Astrocyte (in vitro differentiated cells and primary cell): ENCODE measurements at regions not wholly inside any gene's neighbourhood (a gene's known extent, or its start where the extent isn't known, plus 50 kb on each side); places are given as distances from the start of the nearest gene placed in this dataset.

Source experiments
- DNase-seq: peaks from one replicate; pipeline ENCODE4 v3.0.0-alpha.2; 2010; ENCODE audit warnings: low read depth
- FAIRE-seq: peaks from 2 replicates; lab custom pipeline; 2011; peaks lifted over from hg19 to GRCh38; lab: Jason Lieb, UNC
- H2AFZ ChIP-seq: 2 replicates; pipeline ENCODE4 v1.6.0; 2012; ENCODE audit warnings: low read depth, low read length, inconsistent platforms
- H3K27ac ChIP-seq: 2 replicates; pipeline ENCODE4 v1.5.1; 2011; ENCODE audit warnings: low read depth, low read length, inconsistent platforms
- H3K27me3 ChIP-seq: 2 replicates; pipeline ENCODE4 v1.6.0; 2011; ENCODE audit warnings: low read length, inconsistent platforms; ENCODE audit not compliant: insufficient read depth
- H3K36me3 ChIP-seq: 2 replicates; pipeline ENCODE4 v1.5.1; 2011; ENCODE audit warnings: low read length, inconsistent platforms; ENCODE audit not compliant: insufficient read depth
- H3K4me1 ChIP-seq: 2 replicates; pipeline ENCODE4 v1.5.1; 2011; ENCODE audit warnings: low read length, inconsistent platforms; ENCODE audit not compliant: insufficient read depth
- H3K4me2 ChIP-seq: 2 replicates; pipeline ENCODE4 v1.6.0; 2012; ENCODE audit warnings: low read length, inconsistent platforms
- H3K4me3 ChIP-seq: 2 replicates; pipeline ENCODE4 v1.5.1; 2011; ENCODE audit warnings: low read depth, mild to moderate bottlenecking, low read length, inconsistent platforms; ENCODE audit not compliant: insufficient read depth
- H3K79me2 ChIP-seq: 2 replicates; pipeline ENCODE4 v1.6.0; 2012; ENCODE audit warnings: mild to moderate bottlenecking, low read length, inconsistent platforms; ENCODE audit not compliant: insufficient read depth
- H3K9ac ChIP-seq: 2 replicates; pipeline ENCODE4 v1.6.0; 2012; ENCODE audit warnings: mild to moderate bottlenecking, low read length, inconsistent platforms
- H3K9me3 ChIP-seq: 2 replicates; pipeline ENCODE4 v1.5.1; 2012; ENCODE audit warnings: low read depth, mild to moderate bottlenecking, low read length, inconsistent platforms; ENCODE audit not compliant: insufficient read depth
- H4K20me1 ChIP-seq: 2 replicates; pipeline ENCODE4 v1.6.0; 2012; ENCODE audit warnings: low read length, inconsistent platforms; ENCODE audit not compliant: insufficient read depth
- H3K27ac Mint-ChIP-seq: one replicate; pipeline ENCODE4 v1.8.0; 2021; ENCODE audit warnings: mild to moderate bottlenecking, mixed read lengths; ENCODE audit not compliant: unreplicated experiment
- H3K27me3 Mint-ChIP-seq: one replicate; pipeline ENCODE4 v1.8.0; 2021; ENCODE audit warnings: low read depth, mixed read lengths; ENCODE audit not compliant: unreplicated experiment
- H3K36me3 Mint-ChIP-seq: one replicate; pipeline ENCODE4 v1.8.0; 2021; ENCODE audit warnings: low read depth, mixed read lengths; ENCODE audit not compliant: unreplicated experiment
- H3K4me1 Mint-ChIP-seq: one replicate; pipeline ENCODE4 v1.8.0; 2021; ENCODE audit warnings: low read depth, mixed read lengths; ENCODE audit not compliant: unreplicated experiment
- H3K4me3 Mint-ChIP-seq: one replicate; pipeline ENCODE4 v1.8.0; 2021; ENCODE audit warnings: mild to moderate bottlenecking, moderate library complexity, mixed read lengths; ENCODE audit not compliant: unreplicated experiment
- H3K9me3 Mint-ChIP-seq: one replicate; pipeline ENCODE4 v1.8.0; 2021; ENCODE audit warnings: mild to moderate bottlenecking, mixed read lengths; ENCODE audit not compliant: unreplicated experiment
- EZH2 ChIP-seq: IDR thresholded peaks from 2 replicates; pipeline ENCODE4 v1.6.1; 2012; ENCODE audit warnings: mild to moderate bottlenecking, low read length, inconsistent platforms; ENCODE audit not compliant: insufficient read depth
- TF ChIP-seq, protein P1 (sequence below): IDR thresholded peaks from 2 replicates; pipeline ENCODE4 v1.5.1; 2011; ENCODE audit warnings: low read depth, mild to moderate bottlenecking, inconsistent platforms, low read length, moderate library complexity; ENCODE audit not compliant: insufficient read depth

- Mint-ChIP-seq H3K36me3 (no peaks in the 10 kb centered on the region), H3K27ac (no peak overlapping the region), H3K4me1 (no peaks in the 10 kb centered on the region), H3K4me3 (no peak overlapping the region), H3K9me3 (no peaks in the 10 kb centered on the region), H3K27me3 (peaks cover 6% of the 10 kb centered on the region)
- no peak overlapping the region for H2AFZ ChIP-seq
- no peaks in the 10 kb centered on the region for H3K79me2 ChIP-seq
- H3K27me3 ChIP-seq, result no peaks in the 10 kb centered on the region
- no peaks in the 10 kb centered on the region for H3K36me3 ChIP-seq
- DNase-seq, result no peak
- H3K9me3 ChIP-seq, result peaks cover 4% of the 10 kb centered on the region
- no peak overlapping the region for H3K4me2 ChIP-seq
- no peaks in the 10 kb centered on the region for H3K4me1 ChIP-seq
- H3K4me3 ChIP-seq, result no peak overlapping the region
- H3K9ac ChIP-seq, result no peak overlapping the region
- no peak overlapping the region for H3K27ac ChIP-seq
- H4K20me1 ChIP-seq, result no peaks in the 10 kb centered on the region
- TF ChIP-seq, protein P1, sequence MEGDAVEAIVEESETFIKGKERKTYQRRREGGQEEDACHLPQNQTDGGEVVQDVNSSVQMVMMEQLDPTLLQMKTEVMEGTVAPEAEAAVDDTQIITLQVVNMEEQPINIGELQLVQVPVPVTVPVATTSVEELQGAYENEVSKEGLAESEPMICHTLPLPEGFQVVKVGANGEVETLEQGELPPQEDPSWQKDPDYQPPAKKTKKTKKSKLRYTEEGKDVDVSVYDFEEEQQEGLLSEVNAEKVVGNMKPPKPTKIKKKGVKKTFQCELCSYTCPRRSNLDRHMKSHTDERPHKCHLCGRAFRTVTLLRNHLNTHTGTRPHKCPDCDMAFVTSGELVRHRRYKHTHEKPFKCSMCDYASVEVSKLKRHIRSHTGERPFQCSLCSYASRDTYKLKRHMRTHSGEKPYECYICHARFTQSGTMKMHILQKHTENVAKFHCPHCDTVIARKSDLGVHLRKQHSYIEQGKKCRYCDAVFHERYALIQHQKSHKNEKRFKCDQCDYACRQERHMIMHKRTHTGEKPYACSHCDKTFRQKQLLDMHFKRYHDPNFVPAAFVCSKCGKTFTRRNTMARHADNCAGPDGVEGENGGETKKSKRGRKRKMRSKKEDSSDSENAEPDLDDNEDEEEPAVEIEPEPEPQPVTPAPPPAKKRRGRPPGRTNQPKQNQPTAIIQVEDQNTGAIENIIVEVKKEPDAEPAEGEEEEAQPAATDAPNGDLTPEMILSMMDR, result no peak
- TF ChIP-seq EZH2, result no peak
- no peak for FAIRE-seq
These were observed 154.4 kb upstream of the PRLR start for GRCh38 chr5:35384658-35385057.

- no peaks in the 10 kb centered on the region for H3K79me2 ChIP-seq
- peaks cover 4% of the 10 kb centered on the region for H3K9me3 ChIP-seq
- no peak overlapping the region for H3K27ac ChIP-seq
- H3K9ac ChIP-seq, result no peak overlapping the region
- no peaks in the 10 kb centered on the region for H3K36me3 Mint-ChIP-seq
- H2AFZ ChIP-seq, result no peak overlapping the region
- DNase-seq (no peak), FAIRE-seq (no peak)
- H3K36me3 ChIP-seq, result no peaks in the 10 kb centered on the region
- H3K4me3 ChIP-seq, result no peak overlapping the region
- no peak overlapping the region for H3K4me3 Mint-ChIP-seq
- H3K4me1 Mint-ChIP-seq, result no peaks in the 10 kb centered on the region
- H3K27me3 Mint-ChIP-seq, result peaks cover 6% of the 10 kb centered on the region
- H3K9me3 Mint-ChIP-seq, result no peaks in the 10 kb centered on the region
- no peaks in the 10 kb centered on the region for H3K4me1 ChIP-seq
- H3K27ac Mint-ChIP-seq, result no peak overlapping the region
- TF ChIP-seq EZH2, result no peak
- TF ChIP-seq, protein P1, result no peak
- no peak overlapping the region for H3K4me2 ChIP-seq
- no peaks in the 10 kb centered on the region for H4K20me1 ChIP-seq
- H3K27me3 ChIP-seq, result no peaks in the 10 kb centered on the region
These were observed 152.8 kb upstream of the PRLR start for GRCh38 chr5:35383041-35383440.

GRCh38 chr5:35377653-35378052 is 147.4 kb upstream of the PRLR start:
- no peak overlapping the region for H3K4me3 Mint-ChIP-seq
- no peaks in the 10 kb centered on the region for H3K4me1 Mint-ChIP-seq

More at GRCh38 chr5:35377653-35378052, 147.4 kb upstream of the PRLR start:
- Histone ChIP-seq H3K27ac (no peak overlapping the region), H3K36me3 (no peaks in the 10 kb centered on the region), H4K20me1 (no peaks in the 10 kb centered on the region), H3K4me2 (no peak overlapping the region), H3K4me3 (no peak overlapping the region), H2AFZ (no peak overlapping the region), H3K79me2 (no peaks in the 10 kb centered on the region), H3K4me1 (no peaks in the 10 kb centered on the region), H3K9ac (no peak overlapping the region), H3K9me3 (no peaks in the 10 kb centered on the region), H3K27me3 (no peaks in the 10 kb centered on the region)
- Mint-ChIP-seq H3K27me3 (no peaks in the 10 kb centered on the region), H3K27ac (no peak overlapping the region), H3K9me3 (no peaks in the 10 kb centered on the region), H3K36me3 (no peaks in the 10 kb centered on the region)
- no peak for FAIRE-seq
- TF ChIP-seq, protein P1, result no peak
- TF ChIP-seq EZH2, result no peak
- DNase-seq, result no peak
